Activated CD4-positive, alpha-beta T cell treated with anti-CD3 and anti-CD28 coated beads, Interleukin-2, amount 50 U/mL, for 16 hours (primary cell): ENCODE measurements at regions not wholly inside any gene's neighbourhood (a gene's known extent, or its start where the extent isn't known, plus 50 kb on each side); places are given as distances from the start of the nearest gene placed in this dataset.
"Not testable (repeated sequence)": the region's sequence is repeated elsewhere in the genome, so short reads cannot be mapped to it uniquely, and the experiment has no call there.

Experiments used
- DNase-seq: peaks from one replicate; pipeline ENCODE4 v3.0.0-alpha.2; 2020

DNA sequence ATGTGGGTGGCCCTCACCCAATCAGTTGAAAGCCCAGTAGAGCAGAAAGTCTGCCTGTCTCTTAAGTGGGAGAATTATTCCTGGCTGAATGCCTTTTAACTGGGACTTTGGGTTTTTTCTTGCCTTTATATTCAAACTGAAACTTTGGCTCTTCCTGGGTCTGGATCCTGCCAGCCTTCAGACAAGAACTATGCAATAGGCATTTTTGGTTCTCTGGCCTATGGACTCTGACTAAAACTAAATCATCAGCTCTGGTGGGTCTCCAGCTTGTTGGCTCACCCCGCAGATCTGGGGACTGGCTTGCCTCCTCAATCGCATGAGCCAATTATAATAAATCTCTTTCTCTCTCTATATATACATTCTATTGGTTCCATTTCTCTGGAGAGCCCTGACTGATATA lies 173.0 kb upstream of the IGF1 start:
- DNase-seq: no peak

DNA sequence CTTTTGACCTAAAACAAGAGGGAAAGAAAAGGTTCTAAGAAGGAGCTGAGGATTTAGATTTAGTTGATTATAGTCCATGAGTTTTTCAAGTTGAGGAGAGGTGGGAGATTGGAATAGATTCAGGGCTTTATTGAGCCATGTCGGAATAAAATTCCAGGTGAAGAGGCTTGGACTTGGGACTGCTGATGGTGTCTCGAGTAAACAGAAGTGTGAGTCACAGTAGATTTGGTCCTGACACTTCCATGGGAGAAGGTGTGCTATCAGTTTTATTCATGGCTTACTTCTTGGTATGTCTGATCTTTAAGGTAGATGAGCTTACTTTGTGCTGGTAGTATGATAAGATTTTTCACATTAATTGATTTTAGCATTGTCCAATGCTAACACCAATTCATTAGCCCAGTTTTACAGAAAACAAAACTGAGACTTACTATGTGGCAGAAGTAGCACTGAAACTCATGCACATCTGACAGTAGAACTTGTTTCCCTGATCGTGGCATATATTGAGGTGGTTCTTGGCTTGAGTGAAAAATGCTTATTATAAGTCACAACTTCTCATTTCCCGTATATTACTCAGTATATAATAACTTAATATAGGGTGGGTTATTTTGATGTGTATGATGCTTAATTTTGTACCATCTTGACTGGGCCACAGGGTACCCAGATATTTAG lies 172.4 kb upstream of the IGF1 start:
- no peak for DNase-seq

DNA sequence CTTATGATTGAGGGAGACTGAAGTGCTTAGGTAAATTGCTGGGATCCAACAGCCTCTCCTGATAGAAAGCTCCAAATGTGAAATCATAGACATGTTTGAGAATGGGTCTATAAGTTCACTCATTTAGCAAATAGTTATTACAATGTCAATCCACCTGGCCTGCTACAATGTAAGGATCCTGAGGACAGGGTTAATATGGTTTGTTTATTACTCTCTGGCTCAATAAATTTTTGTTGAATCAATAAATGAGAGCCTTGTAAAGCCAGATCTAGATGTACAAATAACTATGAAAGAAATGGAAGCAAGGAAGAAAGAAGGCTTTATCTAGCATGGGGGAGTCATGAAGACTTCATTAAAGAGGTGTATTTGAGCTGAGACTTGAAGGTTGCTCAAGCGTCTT lies 165.6 kb upstream of the IGF1 start:
- no peak for DNase-seq

DNA sequence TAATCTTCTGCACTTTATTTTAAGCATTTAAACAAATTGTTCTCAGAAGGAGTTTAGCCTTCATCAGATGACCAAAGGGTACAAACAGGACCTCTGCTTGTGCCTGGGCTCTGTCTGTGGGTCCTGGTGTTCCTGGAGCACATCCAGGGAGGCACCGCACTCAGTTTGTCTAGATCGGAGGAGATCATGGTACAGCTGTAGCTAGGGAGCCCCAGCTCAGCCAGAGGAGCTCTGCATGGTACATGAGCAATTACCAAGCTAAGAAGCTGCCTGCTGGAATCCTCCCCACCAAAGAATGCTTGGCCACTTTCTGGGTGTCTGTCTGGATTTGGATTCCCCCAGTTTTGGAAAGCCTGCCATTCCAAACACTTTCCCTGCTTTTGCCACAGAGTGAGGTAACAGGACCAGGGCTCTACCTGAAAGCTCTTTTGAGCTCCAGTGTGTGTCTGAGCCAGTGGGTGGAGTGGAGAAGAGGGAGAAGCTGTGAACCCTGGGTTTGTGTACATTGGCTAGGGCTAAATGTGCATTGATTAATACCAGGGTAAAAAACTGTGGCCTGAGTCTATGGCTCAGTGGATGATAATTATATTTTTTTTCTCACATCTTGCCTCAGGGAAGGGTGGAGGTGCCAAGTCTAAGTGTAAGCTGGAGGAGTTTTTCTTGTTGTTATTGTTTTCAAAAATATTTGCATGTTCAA lies 163.7 kb upstream of the IGF1 start:
- DNase-seq: no peak

DNA sequence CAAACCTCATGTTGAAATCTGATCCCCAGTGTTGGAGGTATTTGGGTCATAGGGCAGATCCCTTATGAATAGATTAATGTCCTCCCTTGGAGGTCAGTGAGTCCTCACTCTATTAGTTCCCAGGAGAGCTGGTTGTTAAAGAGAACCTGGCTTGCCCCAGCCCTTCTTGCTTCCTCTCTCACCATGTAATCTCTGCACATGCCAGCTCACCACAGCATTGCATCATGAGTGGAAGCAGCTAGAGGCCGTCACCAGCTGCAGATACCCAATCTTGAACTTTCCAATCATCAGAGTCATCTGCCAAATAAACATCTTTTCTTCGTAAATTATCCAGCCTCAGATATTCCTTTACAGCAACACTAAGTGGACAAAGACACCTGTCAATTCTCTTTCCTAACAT lies 161.8 kb upstream of the IGF1 start:
- DNase-seq: no peak

DNA sequence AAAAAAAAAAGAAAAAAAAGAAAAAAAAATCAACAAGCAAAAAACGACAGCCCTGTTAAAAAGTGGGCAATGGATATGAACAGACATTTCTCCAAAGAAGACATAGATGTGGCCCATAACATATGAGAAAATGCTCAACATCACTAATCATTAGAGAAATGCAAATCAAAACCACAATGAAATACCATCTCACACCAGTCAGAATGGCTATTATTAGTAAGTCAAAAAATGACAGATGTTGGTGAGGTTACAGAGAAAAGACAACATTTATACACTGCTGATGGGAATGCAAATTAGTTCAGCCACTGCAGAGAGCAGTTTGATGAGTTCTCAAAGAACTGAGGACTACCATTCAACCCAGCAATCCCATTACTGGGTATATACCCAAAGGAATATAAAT lies 160.3 kb upstream of the IGF1 start:
- DNase-seq: not testable (repeated sequence)

DNA sequence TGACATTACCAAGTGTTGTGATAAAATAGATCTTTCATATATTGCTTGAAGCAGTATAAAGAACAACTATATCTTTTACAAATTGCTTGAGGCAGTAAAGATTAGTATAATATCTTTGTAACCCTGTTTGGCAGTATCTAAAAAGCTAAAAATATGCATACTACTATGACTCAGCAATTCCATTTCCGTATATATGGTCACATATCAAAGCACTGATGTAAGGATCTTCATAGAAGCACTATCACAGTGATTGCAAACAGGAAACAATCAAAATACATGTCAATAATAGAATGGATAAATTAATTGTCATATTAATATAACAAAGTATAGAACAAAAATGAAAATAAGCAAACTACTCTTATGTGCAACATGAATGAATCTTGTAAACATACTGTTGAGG lies 158.4 kb upstream of the IGF1 start:
- no peak for DNase-seq

DNA sequence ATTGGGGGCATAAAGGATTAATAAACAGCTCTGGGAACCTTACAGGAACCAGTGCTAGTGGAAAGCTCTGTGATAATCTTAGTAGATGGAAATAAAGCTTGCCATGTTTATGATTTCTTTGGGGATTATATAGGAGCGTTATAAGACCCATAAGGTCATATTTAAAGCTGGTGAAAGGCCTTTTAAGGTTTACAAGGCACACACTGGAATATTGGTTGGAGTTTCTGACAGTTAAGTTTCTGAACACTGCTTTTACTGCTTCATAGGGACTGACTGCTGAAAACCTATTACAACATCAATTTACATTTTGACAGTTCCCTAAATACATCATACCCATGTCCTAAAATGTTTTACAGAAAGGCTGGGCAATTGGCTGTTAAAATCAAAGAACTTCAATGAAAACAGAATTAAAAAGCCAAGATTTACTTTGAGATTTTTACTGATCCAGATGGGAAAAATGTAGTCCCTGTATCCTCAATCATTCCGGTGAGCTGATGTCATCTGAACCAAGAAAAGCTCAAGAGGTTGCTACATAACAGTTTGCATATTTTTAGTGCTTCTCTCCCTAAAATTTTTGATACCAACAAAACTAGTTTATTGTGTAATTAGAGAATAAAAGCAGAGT lies 153.7 kb upstream of the IGF1 start:
- no peak for DNase-seq

DNA sequence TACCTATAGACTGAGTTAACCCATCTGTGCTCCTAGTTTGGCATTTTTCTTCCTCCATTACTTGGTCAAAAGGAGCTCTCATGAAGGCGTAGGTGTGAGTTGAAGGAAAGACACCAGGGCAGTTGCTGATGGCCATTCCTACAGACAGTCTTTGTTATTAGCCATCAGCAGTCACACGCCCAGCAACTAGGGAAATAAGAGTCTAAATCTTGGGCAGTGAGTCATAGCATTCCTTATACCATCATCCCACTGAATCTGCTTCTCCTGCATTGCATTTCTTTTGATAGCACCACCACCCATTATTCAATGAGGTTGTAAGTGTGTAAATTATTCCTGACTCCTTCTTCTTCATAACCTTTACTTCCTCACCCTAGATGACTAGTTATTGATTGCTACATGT lies 150.9 kb upstream of the IGF1 start:
- DNase-seq: no peak

DNA sequence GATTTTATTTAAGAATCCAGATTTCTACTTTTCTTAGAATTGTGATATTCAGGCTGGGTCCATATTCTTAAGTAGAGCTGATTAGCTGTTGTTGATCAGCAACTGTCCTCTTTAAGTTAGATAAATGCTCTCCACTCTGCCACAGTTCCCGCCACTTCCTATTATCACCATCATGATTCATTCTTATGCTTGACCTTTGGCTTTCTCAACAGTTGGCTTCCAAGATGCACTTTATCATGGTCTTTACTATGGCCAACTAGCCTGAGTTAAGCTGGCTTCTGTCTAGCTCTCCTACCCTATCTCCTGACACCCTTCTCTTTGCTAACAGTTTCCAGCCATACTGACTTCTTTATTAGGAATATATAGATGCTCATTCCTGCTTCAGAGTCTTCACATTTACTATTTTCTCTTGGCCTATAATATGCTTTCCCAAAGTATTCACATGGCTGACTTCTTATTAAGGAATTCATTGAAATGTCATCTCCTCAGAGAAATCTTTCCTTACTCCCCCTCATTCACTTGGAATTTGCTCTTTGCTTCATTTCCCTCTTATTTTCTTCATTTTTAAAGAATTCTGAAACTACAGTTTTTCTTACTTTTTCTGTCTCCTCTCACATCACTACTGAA lies 149.0 kb upstream of the IGF1 start:
- DNase-seq: no peak

DNA sequence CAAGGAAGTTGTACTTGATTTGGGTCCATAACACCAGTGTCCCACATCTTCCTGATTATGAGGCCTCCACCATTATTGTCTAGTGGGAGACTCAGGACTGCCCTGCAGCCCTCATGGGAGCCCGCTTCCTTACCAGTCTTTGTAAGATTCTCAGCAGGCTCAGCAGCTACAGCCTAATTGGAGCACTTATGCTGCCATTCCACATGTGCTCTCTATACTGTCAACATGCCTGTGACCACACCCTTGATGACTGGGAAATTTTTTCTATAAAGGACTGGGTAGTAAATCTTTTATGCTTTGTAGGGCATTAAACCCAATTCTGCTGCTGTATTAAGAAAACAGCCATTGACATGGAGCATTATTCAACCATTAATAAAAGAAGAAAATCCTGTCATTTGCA lies 145.5 kb upstream of the IGF1 start:
- no peak for DNase-seq

DNA sequence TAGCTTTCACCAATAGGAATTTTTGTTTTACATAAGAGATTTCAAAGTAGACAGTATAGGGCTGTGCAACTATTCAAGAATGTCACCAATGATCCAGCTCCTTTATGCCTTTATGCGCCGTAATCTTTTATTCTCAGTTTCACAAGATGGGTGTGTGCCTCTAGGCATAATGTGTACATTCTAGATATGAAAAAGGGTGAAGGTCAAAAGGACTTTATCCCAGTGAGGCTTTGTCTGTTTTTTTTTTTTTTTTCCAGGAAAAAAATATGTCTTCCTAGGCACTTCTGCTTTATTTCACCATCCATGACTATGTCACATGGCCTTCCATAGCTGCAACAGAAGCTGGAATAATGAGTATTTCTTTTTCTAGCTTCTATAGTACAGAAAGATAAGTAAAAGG lies 142.3 kb upstream of the IGF1 start:
- no peak for DNase-seq

DNA sequence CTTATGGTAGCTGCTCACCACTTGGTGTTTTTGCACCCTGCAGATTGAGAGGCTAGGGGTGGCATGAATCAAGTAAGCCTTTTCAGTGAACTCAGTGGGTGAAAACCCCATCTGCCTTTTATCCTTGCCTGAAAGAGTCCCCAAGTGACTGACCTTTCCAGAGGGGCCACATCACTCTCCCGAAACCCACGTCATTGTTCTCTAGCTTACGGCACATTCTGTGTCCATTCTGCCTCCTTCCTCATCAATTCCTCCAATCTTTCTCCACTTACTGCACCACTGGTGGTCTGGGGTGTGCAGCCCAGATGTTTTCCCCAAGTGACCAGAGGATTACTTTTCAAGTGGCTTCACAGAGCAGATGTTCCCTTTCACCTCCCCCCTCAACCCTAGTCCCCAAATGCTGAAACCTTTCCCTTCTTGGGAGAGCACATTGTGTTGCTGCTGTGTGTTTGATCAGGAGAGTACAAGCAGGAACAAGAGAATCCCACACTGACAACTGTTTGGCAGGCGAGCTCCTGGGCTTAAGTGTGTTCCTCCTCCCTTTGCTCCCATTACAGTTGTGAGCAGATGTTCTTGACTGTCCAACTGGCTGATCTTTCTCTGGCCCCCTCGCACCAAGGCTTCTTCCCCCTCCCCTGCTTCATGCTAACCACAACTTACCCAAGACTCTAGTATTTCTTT lies 138.0 kb upstream of the IGF1 start:
- no peak for DNase-seq

DNA sequence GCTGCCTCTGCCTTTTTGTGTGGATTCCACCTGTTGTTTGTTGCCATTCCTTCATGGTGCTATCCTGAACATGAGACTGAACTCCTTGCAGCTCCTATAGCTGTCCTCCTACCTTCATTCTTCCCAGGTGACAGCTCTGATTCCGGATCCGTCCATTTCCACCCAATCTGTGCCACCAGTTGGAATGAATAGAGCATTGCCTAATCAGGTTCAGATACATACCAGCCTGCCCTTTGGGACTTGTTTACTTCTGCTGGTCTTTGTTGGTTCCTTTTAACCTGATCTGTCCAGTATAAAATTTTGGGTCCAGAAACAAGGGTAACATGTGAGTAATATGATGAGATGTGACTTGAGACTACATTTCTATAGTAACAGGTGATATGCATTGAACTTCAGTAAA lies 136.3 kb upstream of the IGF1 start:
- no peak for DNase-seq

DNA sequence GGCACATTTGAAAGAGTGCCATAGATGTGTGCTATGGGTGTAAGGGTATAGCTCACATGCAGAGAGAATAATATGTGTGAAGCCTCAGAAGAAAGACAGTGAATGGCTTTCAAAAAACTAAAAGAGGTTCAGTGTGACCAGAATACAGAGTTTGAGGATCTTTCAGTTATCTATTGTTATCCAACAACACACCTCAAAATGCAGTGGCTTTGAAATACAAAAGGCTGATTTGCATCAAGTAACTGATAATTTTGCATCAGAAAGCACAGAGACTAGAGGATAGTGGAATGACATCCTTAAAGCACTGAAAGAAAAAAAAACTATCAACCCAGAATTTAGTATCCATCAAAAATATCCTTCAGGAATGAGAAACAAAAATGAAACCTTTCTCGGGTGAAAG lies 131.6 kb upstream of the IGF1 start:
- DNase-seq: no peak

DNA sequence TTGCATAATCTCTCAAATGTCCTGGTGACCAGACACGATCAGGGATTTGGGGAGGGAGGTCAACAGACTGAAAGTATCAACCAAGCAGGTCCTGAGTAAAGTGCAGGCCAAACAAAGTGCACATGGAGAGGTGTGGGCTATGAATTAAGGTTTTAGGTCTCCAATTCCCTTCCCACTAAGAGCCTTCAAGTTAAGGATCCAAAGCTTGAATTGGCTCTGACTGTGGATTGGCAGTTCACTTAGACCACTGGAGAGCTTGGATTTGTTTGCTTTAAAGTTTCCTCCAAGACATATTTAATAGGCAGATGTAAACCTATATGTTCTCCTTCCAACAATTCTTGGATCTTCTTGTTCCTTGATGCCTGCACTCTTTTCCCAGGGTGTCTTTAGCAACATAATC lies 129.6 kb upstream of the IGF1 start:
- no peak for DNase-seq

DNA sequence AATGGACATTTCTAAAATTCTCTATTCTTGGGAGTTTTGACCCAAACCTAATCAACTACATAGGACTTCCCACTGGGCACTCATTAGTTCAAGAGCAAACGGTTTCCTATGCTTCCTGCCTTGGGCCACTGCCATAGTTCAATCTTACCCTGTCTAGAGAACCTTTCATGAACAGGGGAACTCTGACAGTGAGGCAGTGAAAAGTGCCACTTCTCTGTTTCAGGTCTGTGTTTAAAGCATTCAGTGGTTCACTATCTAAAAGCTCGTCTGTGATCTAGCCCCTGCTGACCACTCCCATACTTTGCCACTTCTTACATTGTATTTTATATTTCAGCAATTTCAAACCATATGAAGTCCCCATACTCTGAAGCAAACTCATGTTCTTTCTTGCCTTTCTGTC lies 122.7 kb upstream of the IGF1 start:
- no peak for DNase-seq

DNA sequence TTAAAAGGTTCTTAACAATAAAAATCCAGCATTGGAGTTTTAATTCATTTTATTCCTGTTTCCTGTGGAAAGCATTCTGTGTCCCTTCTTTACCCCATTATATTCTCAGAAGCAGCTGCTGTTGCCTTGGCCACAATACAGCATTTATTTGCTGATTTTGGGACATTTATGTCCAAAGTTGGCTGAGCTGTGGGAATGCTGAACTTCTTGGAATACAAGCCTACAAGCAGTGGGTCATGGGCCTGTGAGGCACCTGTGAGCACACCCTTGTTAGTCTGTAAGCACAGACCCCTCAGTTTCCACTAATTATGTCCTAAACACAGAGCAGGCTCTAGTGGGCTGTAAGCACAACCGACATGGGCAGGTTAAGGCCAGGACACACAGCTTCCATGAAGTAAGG lies 122.2 kb upstream of the IGF1 start:
- DNase-seq: no peak

DNA sequence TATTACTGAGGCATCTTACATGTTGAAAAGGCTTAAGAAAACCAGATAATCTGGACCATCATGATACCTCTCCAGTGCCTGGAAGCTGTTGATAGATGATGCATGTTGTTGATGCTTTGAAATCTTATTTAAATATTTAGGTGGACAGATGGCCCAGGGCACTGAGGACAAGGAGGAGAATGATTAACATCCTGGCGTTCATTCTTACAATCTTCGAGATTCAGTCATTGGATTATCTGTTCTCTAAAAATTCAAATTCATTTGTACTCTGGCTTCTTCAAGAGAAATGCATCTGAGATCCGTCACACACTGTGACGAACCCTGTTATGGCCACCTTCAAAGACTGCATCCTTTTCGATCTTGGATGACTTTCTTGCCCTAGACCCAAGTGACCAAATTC lies 121.3 kb upstream of the IGF1 start:
- DNase-seq: no peak

DNA sequence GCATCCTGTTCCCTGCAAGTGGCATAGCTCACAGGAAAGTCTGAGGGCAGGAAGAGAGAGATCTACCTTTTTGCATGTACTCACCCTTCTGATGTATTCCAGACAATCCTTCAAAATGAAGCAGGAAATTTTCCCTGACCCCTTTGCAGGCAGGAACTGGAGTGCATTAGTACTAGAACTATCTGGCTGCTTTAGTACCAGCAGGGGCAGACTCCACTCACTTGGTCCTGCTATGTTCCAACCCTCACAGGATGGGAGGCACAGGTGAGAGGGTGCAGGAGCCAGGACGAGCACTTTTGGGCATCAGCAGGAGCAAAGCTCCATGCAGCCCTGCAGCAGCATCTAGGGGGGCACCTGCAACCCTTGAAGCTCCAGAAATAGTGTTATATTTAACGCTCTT lies 116.3 kb upstream of the IGF1 start:
- DNase-seq: no peak

DNA sequence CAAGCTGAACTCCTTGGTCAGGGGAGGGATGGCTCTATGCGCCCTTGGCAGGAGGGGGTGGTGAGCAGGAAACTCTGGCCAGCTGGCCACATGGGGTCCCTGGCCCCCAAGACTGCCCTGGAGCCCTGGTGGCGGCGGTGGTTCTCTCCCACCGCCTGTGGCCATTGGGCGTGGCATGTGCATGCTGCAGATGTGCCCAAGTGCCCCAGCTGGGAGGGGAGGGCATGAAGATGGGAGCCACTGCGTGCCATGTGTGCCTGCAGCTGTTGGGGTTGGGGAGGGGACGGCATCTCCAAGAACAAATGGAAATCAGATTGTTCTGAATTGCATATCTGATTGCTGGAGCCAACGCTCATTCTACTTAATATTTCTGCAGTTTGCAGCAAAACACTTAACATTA lies 115.7 kb upstream of the IGF1 start:
- no peak for DNase-seq

DNA sequence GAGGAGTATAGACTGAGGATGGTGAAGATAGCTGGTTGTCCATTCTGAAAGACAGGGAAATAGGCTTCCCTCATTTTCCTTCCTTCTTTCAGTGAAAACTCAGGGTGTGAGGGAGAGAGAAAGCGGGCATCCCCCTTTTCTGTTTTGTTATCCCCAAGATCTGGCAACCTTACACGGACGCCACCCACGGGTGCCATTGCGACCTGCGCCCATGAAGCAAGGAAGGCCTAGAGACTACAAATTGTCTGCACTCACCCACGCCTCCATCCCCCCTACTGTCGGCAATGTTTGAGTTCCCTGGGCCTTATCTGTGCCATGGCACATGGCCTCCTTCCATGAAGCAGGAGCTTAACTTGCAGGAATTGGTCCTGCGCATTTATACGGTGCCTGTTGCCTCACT lies 115.0 kb upstream of the IGF1 start:
- DNase-seq: no peak

DNA sequence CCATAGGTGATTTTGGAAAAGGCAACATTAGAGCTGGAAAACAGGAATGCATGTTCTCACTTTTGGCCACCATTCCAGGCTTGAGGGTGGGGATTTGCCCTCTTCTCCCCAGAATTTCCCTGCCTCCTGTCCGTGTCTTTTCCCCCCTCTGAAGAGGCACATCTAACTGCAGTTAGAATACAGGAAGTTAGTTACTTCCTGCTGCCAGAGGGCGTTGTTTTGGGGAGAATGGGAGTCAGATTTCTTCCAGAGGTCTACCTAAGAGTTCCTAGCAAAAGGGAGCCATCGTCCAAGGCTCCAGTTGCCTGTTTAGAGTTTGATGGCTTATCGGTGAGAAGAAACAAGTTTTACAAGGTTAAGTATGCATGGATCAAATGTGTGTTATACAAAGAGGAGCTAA lies 112.8 kb upstream of the IGF1 start:
- no peak for DNase-seq

DNA sequence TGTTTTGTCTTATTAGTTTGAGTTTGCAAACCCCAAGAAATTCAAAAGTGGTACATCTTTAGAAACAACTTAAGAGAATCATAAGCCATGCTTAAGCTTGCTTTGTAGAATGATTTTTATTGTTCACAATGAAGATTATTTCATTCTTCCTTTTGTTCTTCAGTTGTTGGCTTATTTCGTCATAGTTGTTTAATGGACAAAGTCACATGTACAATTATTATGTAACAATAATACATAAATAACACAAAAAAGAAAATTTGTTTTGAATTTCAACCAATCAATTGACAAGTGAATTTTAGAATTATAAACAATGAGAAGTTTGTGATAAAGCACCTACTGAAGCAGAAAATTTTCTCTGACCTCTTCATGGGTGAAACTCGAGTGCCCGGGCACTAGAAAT lies 111.8 kb upstream of the IGF1 start:
- DNase-seq: no peak
